Astrocyte (in vitro differentiated cells and primary cell): ENCODE measurements at regions not wholly inside any gene's neighbourhood (a gene's known extent, or its start where the extent isn't known, plus 50 kb on each side); places are given as distances from the start of the nearest gene placed in this dataset.
"Not testable (repeated sequence)": the region's sequence is repeated elsewhere in the genome, so short reads cannot be mapped to it uniquely, and the experiment has no call there.

Experiments used
- DNase-seq: peaks from one replicate; pipeline ENCODE4 v3.0.0-alpha.2; 2010; ENCODE audit warnings: low read depth
- FAIRE-seq: peaks from 2 replicates; lab custom pipeline; 2011; peaks lifted over from hg19 to GRCh38; lab: Jason Lieb, UNC
- H2AFZ ChIP-seq: 2 replicates; pipeline ENCODE4 v1.6.0; 2012; ENCODE audit warnings: low read depth, low read length, inconsistent platforms
- H3K27ac ChIP-seq: 2 replicates; pipeline ENCODE4 v1.5.1; 2011; ENCODE audit warnings: low read depth, low read length, inconsistent platforms
- H3K27me3 ChIP-seq: 2 replicates; pipeline ENCODE4 v1.6.0; 2011; ENCODE audit warnings: low read length, inconsistent platforms; ENCODE audit not compliant: insufficient read depth
- H3K36me3 ChIP-seq: 2 replicates; pipeline ENCODE4 v1.5.1; 2011; ENCODE audit warnings: low read length, inconsistent platforms; ENCODE audit not compliant: insufficient read depth
- H3K4me1 ChIP-seq: 2 replicates; pipeline ENCODE4 v1.5.1; 2011; ENCODE audit warnings: low read length, inconsistent platforms; ENCODE audit not compliant: insufficient read depth
- H3K4me2 ChIP-seq: 2 replicates; pipeline ENCODE4 v1.6.0; 2012; ENCODE audit warnings: low read length, inconsistent platforms
- H3K4me3 ChIP-seq: 2 replicates; pipeline ENCODE4 v1.5.1; 2011; ENCODE audit warnings: low read depth, mild to moderate bottlenecking, low read length, inconsistent platforms; ENCODE audit not compliant: insufficient read depth
- H3K79me2 ChIP-seq: 2 replicates; pipeline ENCODE4 v1.6.0; 2012; ENCODE audit warnings: mild to moderate bottlenecking, low read length, inconsistent platforms; ENCODE audit not compliant: insufficient read depth
- H3K9ac ChIP-seq: 2 replicates; pipeline ENCODE4 v1.6.0; 2012; ENCODE audit warnings: mild to moderate bottlenecking, low read length, inconsistent platforms
- H3K9me3 ChIP-seq: 2 replicates; pipeline ENCODE4 v1.5.1; 2012; ENCODE audit warnings: low read depth, mild to moderate bottlenecking, low read length, inconsistent platforms; ENCODE audit not compliant: insufficient read depth
- H4K20me1 ChIP-seq: 2 replicates; pipeline ENCODE4 v1.6.0; 2012; ENCODE audit warnings: low read length, inconsistent platforms; ENCODE audit not compliant: insufficient read depth
- H3K27ac Mint-ChIP-seq: one replicate; pipeline ENCODE4 v1.8.0; 2021; ENCODE audit warnings: mild to moderate bottlenecking, mixed read lengths; ENCODE audit not compliant: unreplicated experiment
- H3K27me3 Mint-ChIP-seq: one replicate; pipeline ENCODE4 v1.8.0; 2021; ENCODE audit warnings: low read depth, mixed read lengths; ENCODE audit not compliant: unreplicated experiment
- H3K36me3 Mint-ChIP-seq: one replicate; pipeline ENCODE4 v1.8.0; 2021; ENCODE audit warnings: low read depth, mixed read lengths; ENCODE audit not compliant: unreplicated experiment
- H3K4me1 Mint-ChIP-seq: one replicate; pipeline ENCODE4 v1.8.0; 2021; ENCODE audit warnings: low read depth, mixed read lengths; ENCODE audit not compliant: unreplicated experiment
- H3K4me3 Mint-ChIP-seq: one replicate; pipeline ENCODE4 v1.8.0; 2021; ENCODE audit warnings: mild to moderate bottlenecking, moderate library complexity, mixed read lengths; ENCODE audit not compliant: unreplicated experiment
- H3K9me3 Mint-ChIP-seq: one replicate; pipeline ENCODE4 v1.8.0; 2021; ENCODE audit warnings: mild to moderate bottlenecking, mixed read lengths; ENCODE audit not compliant: unreplicated experiment
- EZH2 ChIP-seq: IDR thresholded peaks from 2 replicates; pipeline ENCODE4 v1.6.1; 2012; ENCODE audit warnings: mild to moderate bottlenecking, low read length, inconsistent platforms; ENCODE audit not compliant: insufficient read depth
- TF ChIP-seq, protein P1 (sequence below): IDR thresholded peaks from 2 replicates; pipeline ENCODE4 v1.5.1; 2011; ENCODE audit warnings: low read depth, mild to moderate bottlenecking, inconsistent platforms, low read length, moderate library complexity; ENCODE audit not compliant: insufficient read depth

DNA sequence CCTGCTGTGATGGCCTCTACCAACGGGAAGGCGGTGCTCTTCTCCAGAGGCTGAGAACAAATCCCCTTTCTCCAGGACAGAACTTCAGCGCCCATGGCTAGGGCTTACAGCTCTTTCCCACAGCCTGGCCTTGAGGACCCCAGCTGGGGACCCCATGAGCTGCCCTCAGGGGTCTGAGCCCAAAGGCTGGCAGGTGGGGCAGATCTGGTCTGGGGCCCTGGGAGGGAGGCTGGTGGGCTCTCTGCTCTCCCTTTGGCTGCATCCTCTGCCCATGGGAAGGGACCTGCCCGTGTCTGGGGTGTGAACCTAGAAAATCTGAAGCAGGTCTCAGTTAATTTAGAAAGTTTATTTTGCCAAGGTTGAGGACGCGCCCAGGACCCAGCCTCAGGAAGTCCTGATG lies 322.1 kb downstream of the ADGRD1 start:
- no peaks in the 10 kb centered on the region for H3K9me3 ChIP-seq
- H3K4me3 ChIP-seq = no peak overlapping the region
- H3K27me3 Mint-ChIP-seq = peaks cover 33% of the 10 kb centered on the region
- H3K79me2 ChIP-seq = no peaks in the 10 kb centered on the region
- TF ChIP-seq, protein P1, sequence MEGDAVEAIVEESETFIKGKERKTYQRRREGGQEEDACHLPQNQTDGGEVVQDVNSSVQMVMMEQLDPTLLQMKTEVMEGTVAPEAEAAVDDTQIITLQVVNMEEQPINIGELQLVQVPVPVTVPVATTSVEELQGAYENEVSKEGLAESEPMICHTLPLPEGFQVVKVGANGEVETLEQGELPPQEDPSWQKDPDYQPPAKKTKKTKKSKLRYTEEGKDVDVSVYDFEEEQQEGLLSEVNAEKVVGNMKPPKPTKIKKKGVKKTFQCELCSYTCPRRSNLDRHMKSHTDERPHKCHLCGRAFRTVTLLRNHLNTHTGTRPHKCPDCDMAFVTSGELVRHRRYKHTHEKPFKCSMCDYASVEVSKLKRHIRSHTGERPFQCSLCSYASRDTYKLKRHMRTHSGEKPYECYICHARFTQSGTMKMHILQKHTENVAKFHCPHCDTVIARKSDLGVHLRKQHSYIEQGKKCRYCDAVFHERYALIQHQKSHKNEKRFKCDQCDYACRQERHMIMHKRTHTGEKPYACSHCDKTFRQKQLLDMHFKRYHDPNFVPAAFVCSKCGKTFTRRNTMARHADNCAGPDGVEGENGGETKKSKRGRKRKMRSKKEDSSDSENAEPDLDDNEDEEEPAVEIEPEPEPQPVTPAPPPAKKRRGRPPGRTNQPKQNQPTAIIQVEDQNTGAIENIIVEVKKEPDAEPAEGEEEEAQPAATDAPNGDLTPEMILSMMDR = no peak
- TF ChIP-seq EZH2 = no peak
- no peak overlapping the region for H3K27ac Mint-ChIP-seq
- FAIRE-seq (no peak), DNase-seq (no peak)
- no peak overlapping the region for H3K4me3 Mint-ChIP-seq
- no peak overlapping the region for H2AFZ ChIP-seq
- H3K36me3 Mint-ChIP-seq = no peaks in the 10 kb centered on the region
- no peaks in the 10 kb centered on the region for H3K27me3 ChIP-seq
- peaks cover 2% of the 10 kb centered on the region for H3K9me3 Mint-ChIP-seq
- no peaks in the 10 kb centered on the region for H3K4me1 Mint-ChIP-seq
- H4K20me1 ChIP-seq = no peaks in the 10 kb centered on the region
- no peaks in the 10 kb centered on the region for H3K36me3 ChIP-seq
- no peak overlapping the region for H3K27ac ChIP-seq
- no peak overlapping the region for H3K9ac ChIP-seq
- H3K4me1 ChIP-seq = no peaks in the 10 kb centered on the region
- no peak overlapping the region for H3K4me2 ChIP-seq

DNA sequence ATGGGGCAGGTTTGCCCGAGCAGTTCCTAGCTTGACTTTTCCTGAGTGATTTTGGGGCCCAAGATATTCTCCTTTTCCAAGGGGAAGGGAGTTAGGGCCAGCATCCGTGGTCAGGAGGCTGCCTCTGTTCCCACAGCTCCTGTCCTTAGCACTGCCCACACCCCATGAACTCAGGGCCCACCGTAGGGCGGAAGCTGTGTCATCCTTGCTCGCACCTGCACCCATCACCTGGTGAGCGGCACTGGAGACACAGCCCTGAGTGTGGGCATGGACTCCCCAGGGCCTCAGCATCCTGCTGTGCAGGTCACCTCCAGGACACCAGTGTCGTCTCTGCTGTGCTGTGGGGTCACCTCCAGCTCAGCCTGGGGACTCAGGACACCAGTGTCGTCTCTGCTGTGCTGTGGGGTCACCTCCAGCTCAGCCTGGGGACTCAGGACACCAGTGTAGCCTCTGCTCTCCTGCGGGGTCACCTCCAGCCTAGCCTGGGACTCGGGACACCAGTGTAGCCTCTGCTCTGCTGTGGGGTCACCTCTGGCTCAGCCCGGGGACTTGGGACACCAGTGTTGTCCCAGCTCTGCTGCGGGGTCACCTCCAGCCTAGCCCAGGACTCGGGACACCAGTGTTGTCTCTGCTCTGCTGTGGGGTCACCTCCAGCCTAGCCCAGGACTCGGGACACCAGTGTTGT lies 322.9 kb downstream of the ADGRD1 start:
- H3K36me3 Mint-ChIP-seq = no peaks in the 10 kb centered on the region
- Histone ChIP-seq H3K9me3 (no peaks in the 10 kb centered on the region), H3K27ac (no peak overlapping the region), H4K20me1 (no peaks in the 10 kb centered on the region), H3K9ac (no peak overlapping the region), H3K4me1 (no peaks in the 10 kb centered on the region), H2AFZ (no peak overlapping the region), H3K4me3 (no peak overlapping the region), H3K79me2 (no peaks in the 10 kb centered on the region), H3K27me3 (no peaks in the 10 kb centered on the region), H3K4me2 (no peak overlapping the region), H3K36me3 (no peaks in the 10 kb centered on the region)
- no peak for FAIRE-seq
- peaks cover 5% of the 10 kb centered on the region for H3K9me3 Mint-ChIP-seq
- H3K4me3 Mint-ChIP-seq = no peak overlapping the region
- H3K27me3 Mint-ChIP-seq = peaks cover 36% of the 10 kb centered on the region
- TF ChIP-seq, protein P1 = no peak
- no peak for TF ChIP-seq EZH2
- H3K27ac Mint-ChIP-seq = no peak overlapping the region
- no peaks in the 10 kb centered on the region for H3K4me1 Mint-ChIP-seq
- no peak for DNase-seq

DNA sequence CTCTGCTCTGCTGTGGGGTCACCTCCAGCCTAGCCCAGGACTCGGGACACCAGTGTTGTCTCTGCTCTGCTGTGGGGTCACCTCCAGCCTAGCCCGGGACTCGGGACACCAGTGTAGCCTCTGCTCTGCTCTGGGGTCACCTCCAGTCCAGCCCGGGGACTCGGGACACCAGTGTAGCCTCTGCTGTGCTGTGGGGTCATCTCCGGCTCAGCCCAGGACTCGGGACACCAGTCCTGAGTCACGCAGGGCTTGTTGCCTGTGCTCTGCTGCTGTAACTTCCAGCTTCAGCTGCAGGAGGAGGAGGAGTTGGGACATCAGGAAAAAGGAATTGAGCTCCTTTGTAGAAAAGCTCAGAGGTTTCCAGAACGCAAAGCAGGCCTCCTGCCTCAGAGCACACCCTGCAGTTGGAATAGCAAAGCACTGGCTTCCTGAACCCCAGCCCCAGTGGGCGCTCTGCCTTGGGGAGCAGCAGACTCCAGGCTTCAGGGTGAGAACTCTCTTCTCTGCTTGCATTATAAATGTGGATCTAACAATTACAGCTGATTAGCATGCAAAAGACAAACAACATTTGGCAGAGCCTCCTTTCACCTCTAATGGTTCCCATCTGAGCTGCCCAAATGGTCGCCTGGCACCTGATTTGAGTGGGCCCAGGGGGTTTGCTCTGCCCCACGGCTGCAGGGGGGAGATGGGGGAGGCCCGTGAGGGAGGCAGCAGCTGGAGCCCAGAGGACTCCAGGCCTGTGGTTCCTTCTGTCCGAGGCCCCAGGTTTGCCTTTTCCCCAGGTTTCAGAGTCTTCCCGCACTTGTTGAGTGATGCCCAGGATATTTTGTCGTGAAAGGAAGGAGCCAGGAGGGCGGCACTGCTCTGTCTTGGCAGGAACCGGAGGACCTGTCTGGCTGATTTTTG lies 323.7 kb downstream of the ADGRD1 start:
- DNase-seq, H3K4me3 ChIP-seq, H3K27ac ChIP-seq, H2AFZ ChIP-seq, H3K4me1 Mint-ChIP-seq, H3K4me2 ChIP-seq, H3K27ac Mint-ChIP-seq, H4K20me1 ChIP-seq, FAIRE-seq, H3K79me2 ChIP-seq, H3K36me3 ChIP-seq, H3K9ac ChIP-seq, H3K9me3 ChIP-seq, H3K4me3 Mint-ChIP-seq, H3K4me1 ChIP-seq, H3K36me3 Mint-ChIP-seq, H3K27me3 ChIP-seq, H3K9me3 Mint-ChIP-seq: not testable (repeated sequence)
- peaks cover 36% of the 10 kb centered on the region for H3K27me3 Mint-ChIP-seq

DNA sequence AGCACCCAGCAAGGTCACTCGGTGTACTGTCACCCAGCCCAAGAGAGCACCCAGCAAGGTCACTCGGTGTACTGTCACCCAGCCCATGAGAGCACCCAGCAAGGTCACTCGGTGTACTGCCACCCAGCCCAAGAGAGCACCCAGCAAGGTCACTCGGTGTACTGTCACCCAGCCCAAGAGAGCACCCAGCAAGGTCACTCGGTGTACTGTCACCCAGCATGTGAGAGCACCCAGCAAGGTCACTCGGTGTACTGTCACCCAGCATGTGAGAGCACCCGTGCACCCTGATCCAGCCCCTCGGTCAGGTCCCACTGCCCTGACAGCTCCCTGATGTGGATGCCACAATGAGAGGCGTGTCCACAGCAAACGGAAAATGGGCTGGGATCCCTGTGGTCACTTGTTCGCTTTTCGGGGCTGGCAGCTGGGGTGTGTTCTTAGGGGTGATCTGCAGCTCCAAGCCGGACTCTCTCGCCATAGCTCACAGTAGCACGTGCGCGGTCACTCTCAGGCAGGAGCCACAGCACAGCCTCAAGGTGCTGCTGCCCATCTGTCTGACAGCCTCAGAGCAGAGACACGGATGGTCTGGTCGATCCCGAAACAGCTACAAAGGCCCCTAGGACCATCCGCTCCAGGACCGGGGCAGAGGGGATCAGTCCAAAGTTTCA lies 324.9 kb downstream of the ADGRD1 start:
- H3K9ac ChIP-seq, H4K20me1 ChIP-seq, FAIRE-seq, H3K9me3 Mint-ChIP-seq, H3K36me3 ChIP-seq, H3K27me3 ChIP-seq, H3K4me3 Mint-ChIP-seq, H3K27ac ChIP-seq, H3K27ac Mint-ChIP-seq, H3K4me2 ChIP-seq, DNase-seq, H3K9me3 ChIP-seq, H3K36me3 Mint-ChIP-seq, H3K4me1 Mint-ChIP-seq, H3K79me2 ChIP-seq, H3K4me3 ChIP-seq, H3K4me1 ChIP-seq, H2AFZ ChIP-seq: not testable (repeated sequence)
- peaks cover 30% of the 10 kb centered on the region for H3K27me3 Mint-ChIP-seq
